ENCODE measurements at regions not wholly inside any gene's neighbourhood (a gene's known extent, or its start where the extent isn't known, plus 50 kb on each side); places are given as distances from the start of the nearest gene placed in this dataset.

DNA sequence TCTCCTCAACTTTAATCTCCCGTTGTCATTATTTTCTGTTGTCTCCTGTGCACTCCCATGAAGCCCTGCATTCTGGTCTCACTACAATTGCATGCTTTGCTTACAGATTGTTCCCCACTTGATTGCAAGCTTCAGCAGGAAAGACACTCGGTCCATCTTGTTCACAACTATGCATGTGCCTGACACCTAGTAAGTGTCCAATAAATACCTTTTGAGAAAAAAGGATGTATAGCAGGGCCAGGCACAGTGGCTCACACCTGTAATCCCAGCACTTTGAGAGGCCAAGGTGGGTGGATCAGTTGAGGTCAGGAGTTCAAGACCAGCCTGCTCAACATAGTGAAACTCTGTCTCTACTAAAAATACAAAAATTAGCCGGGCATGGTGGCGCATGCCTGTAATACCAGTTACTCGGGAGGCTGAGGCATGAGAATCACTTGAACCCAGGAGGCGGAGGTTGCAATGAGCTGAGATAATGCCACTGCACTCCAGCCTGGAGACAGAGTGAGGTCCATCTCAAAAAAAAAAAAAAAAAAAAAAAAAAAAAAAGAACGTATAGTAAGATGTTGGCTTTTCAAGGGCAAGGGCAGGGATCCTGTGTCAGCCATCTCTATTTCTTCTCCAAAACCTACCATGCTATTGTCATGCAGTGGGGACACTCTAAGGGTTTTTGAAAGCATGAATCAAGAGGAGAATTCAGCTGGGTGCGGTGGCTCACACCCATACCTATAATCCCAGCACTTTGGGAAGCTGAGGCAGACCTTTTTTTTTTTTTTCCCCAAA, 338.3 kb downstream of the MYCN start:
- no peak for DNase-seq (ENCODE audit: low spot score)

DNA sequence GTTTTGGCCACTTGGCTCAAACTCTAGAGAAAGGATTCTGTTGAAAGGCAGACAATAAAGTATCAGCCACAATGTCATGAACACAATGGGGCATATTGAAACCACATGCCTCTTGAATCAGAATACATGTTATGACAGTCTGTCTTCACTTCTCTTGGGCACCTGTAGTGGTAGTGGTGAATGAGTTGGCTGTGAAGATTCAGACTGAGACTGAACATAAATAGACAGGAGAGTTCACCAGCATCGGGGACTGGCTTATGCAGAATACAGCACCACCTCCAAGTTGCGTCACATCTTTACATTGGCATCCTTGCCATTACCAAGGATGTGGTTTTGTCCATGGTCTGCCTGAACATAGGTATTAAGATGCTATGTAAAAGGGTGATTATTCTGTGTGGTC, 336.8 kb downstream of the MYCN start:
- no peak for DNase-seq (ENCODE audit: low spot score)

DNA sequence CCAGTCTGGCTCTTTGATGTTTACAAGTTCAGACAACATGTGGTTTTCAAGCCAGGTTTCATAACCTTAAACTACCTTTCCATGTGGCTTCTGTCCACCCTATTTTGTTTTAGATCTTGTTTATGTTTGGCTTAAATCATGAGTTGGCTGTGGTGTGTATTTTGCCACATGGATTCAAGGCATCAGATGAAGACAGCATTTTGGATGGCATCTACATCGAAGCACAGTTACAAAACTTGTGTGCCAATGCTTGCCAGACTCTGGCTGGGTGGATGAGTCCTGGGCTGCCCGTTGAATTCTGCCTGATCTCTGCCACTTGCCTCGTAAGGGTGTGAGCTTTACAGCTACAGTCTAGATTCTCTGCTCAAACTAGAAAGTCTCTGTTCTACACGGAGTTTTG, 335.3 kb downstream of the MYCN start:
- DNase-seq (ENCODE audit: low spot score): no peak

DNA sequence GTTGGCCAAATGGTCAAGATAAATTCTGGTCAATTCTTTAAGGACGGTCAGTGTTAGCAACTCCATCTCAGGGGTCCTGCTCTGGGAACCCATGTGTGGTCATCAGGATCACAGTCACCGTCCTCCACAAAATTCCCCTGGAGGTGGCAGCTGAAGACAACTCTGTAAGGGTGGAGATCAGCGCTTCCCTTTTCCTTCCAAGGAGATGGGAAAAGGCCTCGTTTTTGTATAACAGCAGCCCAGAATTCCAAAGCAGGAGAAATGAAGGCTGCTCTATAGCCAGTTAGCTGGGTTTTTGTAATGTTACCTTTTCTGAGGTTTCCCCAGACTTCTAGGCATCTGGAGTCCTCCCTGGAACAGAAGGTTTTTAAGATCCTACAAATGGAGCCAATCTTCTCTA, 334.8 kb downstream of the MYCN start:
- DNase-seq (ENCODE audit: low spot score): no peak

DNA sequence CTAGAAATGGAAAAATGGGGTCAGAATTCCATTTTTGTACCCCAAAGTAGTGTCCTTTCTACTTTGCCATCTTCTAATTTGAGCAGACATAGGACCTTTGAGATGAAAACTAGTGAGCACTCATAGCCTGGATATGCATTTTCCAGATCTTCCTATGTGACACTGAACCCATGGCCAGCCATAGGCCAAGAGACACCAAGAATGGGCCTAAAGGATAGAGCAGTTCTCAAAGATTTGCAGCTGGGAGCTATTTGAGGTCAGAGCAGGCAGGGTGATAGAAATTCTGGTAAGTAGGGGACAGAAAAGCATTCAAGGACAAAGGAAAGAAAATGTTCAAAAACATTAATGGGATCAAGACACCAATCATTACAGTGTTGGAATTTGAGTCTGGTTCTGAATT, 332.8 kb downstream of the MYCN start:
- DNase-seq (ENCODE audit: low spot score): no peak

DNA sequence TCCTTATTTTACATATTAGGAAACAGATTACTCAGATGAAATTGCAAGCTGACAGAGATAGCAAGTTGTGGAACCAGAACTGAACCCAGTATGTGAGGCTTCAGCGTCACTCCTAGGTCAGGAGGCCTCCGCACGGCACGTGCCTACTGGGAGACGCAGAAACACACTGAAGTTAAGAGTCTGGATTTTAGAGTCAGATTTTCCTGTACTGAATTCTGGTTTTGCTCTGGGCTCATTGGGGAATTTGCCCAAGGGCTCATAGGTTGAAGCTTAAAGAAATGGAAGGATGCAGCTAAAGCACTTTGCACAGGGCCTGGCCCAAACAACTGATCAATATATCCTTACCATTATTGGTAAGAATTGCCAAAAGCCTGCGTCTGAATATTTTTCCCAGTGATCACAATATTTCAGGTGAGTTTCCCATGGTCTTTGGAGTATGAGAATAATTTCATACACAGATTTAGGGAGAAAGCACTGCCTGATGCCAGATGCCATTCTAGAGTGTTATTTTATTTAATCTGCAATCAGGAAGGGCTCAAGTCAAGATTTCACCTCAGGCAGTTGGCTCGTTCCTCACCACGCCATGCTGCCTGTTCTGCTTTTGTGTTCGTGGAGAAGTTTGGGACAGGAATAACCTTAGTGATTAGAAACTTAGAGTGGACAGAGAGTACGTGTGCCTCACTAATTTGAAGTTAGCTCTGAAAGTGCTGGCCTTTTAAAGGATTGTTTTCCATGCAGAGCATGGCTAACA, 331.9 kb downstream of the MYCN start:
- DNase-seq (ENCODE audit: low spot score): no peak

GRCh38 chr2:16271231-16271896, 331.0 kb downstream of the MYCN start:
- DNase-seq (ENCODE audit: low spot score): no peak

DNA sequence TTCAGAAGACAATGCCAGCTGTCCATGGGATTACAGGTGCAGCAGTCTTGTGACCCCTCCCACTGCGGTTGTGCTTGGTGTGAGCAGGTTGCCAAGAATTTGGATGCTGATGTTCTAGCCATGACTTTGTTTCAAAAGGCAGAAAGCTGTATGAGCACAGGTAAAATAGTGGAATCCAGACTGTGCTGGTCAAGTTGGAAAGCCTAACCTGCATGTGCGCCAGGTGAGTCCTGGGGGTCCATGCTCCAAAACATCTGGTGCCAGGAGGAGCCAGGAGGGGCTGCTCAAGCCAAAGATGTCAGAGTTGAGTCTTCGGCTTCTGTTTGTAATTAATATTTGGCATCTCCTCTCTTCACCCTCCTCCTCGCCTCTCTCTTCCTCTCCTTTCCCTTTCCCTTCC, 330.1 kb downstream of the MYCN start:
- no peak for DNase-seq (ENCODE audit: low spot score)

DNA sequence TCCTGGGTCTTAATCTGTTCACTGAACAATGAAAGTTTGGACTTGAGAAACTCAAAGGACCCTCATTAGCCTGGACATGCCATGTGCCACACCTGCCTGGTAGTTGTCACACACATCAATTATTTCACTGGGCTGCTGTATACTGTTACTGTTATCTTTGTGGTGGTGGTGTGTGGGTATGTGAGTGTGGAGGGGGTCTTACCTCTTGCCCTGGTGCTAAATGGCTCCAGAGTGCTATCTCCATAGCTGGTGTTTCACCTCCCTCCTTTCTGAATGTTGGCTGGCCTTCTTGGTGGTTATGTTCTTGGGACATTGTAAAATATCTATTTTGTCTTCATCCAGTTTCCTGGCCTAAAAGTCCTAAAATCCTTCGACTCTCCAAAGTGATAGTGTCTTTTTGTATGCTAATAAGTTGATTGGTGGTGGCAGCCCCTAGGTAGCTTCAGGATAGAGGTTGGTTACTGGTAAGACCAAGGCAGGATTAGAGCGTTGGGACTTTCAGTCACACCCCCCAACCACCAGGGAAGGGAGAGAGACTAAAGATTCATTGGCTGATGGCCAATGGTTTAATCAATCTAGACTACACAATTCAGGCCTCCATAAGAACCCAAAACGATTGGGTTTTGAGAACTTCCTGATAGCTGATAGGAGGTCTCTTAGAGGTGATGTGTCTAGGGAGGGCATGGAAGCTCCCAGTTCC, 328.1 kb downstream of the MYCN start:
- no peak for DNase-seq (ENCODE audit: low spot score)

DNA sequence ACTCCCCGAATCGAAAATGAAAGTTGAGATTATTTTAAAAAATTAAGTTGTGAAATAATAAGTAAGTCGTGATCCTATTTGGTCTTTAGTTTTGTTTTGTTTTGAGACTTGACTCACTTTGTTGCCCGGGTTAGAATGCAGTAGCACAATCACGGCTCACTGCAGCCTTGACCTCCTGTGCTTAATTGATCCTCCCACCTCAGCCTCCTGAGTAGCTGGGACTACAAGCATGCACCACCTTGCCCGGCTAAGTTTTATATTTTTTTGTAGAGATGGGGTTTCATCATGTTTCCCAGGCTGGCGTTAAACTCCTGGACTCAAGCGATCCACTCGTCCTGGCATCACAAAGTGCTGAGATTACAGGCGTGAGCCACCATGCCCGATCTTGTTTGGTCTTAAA, 326.2 kb downstream of the MYCN start:
- DNase-seq (ENCODE audit: low spot score): no peak

DNA sequence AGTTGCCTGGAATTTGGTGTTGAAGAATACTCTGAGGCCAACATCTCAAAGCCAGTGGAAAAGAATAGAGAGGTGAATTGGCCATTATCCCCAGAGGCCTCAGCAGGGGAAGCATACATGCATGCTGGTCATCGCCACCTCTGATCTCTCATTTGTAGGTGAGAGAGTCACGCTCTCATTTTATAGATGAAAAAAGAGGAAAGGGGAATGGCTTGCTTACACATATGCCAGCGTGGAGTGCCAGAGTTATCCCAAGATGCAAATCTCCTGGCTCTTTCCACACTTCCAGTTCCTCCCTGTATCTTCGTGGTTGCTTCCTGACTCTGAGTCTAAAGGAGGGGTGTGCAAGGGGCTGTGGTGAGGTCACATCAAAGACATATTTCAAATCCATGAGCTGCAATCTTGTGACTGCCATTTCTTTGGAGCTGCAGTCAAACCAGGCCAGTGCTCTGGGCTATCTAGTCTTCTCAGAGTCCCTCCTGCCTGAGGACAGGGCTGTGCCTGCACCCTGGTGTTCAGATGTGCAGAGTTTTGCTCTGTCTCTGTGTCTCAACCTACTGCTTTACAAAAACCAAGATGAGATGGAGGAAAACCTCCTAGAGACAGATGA, 324.7 kb downstream of the MYCN start:
- no peak for DNase-seq (ENCODE audit: low spot score)

- no peak for DNase-seq (ENCODE audit: low spot score)
Observed at GRCh38 chr2:16264491-16264890, 324.1 kb downstream of the MYCN start.

GRCh38 chr2:16263241-16263890, 323.0 kb downstream of the MYCN start:
- no peak for DNase-seq (ENCODE audit: low spot score)

GRCh38 chr2:16262526-16263178, 322.3 kb downstream of the MYCN start:
- no peak for DNase-seq (ENCODE audit: low spot score)

DNA sequence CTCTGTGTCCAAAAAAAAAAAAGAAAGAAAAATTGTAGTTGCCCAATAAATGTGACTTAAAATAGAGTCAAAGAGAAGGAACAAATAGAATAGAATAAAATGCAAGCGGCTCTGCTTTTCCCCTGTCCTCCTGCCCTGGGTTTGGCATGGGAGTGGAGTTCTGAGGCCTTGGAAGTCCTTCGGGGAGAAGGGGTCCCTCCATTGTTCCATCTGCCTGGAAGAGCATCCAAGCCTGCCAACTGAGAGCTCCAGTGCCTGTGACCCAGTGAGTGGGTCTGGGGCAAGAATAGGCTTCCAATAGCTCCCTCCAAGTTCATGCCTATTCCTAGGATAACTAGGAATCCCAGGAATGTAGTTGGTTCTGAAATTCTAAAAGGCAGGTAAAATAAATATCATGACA, 321.4 kb downstream of the MYCN start:
- DNase-seq (ENCODE audit: low spot score): no peak

DNA sequence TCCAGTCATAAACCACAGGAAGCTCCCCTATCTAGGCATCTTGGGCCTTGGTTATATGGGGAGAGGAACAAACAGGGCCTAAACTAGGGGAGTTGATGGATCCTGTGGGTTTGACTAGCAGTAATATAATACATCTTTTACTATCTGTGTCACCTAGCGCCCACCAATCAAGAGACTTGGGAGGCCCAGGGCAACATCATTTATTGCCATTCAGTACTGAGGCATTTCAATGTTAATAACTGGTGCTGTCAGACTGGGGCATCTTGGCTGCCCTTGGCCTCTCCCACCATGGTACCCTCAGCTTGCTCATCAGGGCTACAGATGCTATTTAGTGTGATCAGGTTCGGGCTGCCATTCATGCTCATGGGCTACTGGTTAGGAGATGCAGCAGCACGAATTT, 320.7 kb downstream of the MYCN start:
- DNase-seq (ENCODE audit: low spot score): no peak

DNA sequence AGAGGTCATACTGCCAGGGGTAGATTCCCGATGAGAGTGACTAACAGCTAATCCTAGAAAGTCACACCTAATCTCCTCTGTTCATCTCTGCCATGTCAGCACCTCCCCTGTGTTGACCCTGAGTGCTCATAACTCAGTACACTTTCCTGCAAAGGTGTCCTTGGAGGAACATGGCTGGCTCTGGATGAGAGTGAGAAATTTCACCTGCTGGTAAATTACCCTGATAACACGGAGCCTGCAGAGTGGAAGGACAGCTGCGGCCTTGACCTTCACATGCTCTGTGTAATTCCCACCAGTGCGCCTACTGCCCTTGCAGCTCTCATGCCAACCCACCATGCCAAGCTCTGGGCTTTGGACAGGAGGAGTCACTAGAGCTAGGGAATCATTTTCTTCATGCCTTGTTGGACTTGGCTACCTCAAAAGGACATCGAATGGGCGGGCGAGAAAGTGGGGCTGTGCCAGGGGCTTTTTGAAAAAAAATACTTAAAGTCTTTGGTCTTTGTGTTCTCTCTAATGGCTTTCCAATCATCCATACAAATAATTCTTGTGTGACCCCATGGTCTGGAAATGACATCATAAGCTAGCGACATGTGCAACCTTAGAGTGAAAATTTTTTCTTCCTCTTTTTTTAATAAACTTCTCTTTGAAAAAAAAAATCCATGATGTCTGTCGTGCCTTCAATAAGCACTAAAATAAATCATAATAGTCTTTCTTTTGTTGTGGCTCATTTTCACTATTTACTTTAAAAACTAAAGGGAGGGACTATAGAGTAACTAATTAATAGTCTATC, 319.9 kb downstream of the MYCN start:
- DNase-seq (ENCODE audit: low spot score): no peak

- no peak for DNase-seq (ENCODE audit: low spot score)
Observed at GRCh38 chr2:16259010-16259409, 318.7 kb downstream of the MYCN start.

- no peak for DNase-seq (ENCODE audit: low spot score)
Observed at GRCh38 chr2:16258350-16258749, 318.0 kb downstream of the MYCN start.

GRCh38 chr2:16257322-16258028, 317.1 kb downstream of the MYCN start:
- DNase-seq (ENCODE audit: low spot score): no peak

Measured in kidney capillary endothelial cell (primary cell).